ENCODE measurements at regions not wholly inside any gene's neighbourhood (a gene's known extent, or its start where the extent isn't known, plus 50 kb on each side); places are given as distances from the start of the nearest gene placed in this dataset.

- Histone ChIP-seq H3K36me3 (replicated peaks in 1 of 2; ENCODE audit: control insufficient read depth in 1 of 2, insufficient read depth in 2 of 2, low read length in 2 of 2) (no peaks in the 10 kb centered on the region), H3K27ac (ENCODE audit: low read depth in 1 of 2, low read length in 2 of 2) (no peak overlapping the region), H3K4me1 (ENCODE audit: control insufficient read depth in 1 of 2, insufficient read depth in 2 of 2, low read length in 2 of 2) (no peaks in the 10 kb centered on the region), H4K20me1 (ENCODE audit: insufficient read depth, low read length) (no peaks in the 10 kb centered on the region), H3K27me3 (ENCODE audit: control insufficient read depth in 2 of 2, insufficient read depth in 2 of 2, low read length in 2 of 2) (no peaks in the 10 kb centered on the region), H3K4me2 (replicated peaks; ENCODE audit: extremely low read depth, low read length, poor library complexity, severe bottlenecking) (no peak overlapping the region), H2AFZ (ENCODE audit: insufficient read depth, low read depth, low read length, poor library complexity, severe bottlenecking) (no peak overlapping the region), H3K9me3 (replicated peaks in 1 of 2; ENCODE audit: control insufficient read depth in 1 of 2, insufficient read depth in 1 of 2, low read length in 2 of 2) (peaks cover 2 to 11% of the 10 kb centered on the region in 2 donors), H3K4me3 (replicated peaks in 1 of 3; ENCODE audit: low read depth in 2 of 3, low read length in 3 of 3) (no peak overlapping the region), H3K9ac (ENCODE audit: insufficient read depth, low read length, poor library complexity, severe bottlenecking) (no peak overlapping the region), H3K79me2 (ENCODE audit: insufficient read depth, low read length) (no peaks in the 10 kb centered on the region)
- H3K36me3 Mint-ChIP-seq: no peaks in the 10 kb centered on the region
- intact Hi-C loops (cut with micrococcal nuclease): no loop called here
- H3K9me3 Mint-ChIP-seq: peaks cover 0 to 23% (median 5%) of the 10 kb centered on the region in 7 donors
- 91% methylated on average over 9 of the region's 13 CpGs for WGBS (ENCODE audit: insufficient coverage)
- TF ChIP-seq CTCF (IDR thresholded peaks at IDR 0.05): no peak
- no peak for DNase-seq
- no peaks in the 10 kb centered on the region for H3K4me1 Mint-ChIP-seq
- H3K4me3 Mint-ChIP-seq: no peak overlapping the region
- H3K27me3 Mint-ChIP-seq (ENCODE audit: low read depth in 3 of 3): peaks cover 2 to 5% (median 2%) of the 10 kb centered on the region in 3 donors
- no peak overlapping the region for H3K27ac Mint-ChIP-seq
Observed at GRCh38 chr10:44260286-44260928, 124.5 kb downstream of the CXCL12 start.

DNA sequence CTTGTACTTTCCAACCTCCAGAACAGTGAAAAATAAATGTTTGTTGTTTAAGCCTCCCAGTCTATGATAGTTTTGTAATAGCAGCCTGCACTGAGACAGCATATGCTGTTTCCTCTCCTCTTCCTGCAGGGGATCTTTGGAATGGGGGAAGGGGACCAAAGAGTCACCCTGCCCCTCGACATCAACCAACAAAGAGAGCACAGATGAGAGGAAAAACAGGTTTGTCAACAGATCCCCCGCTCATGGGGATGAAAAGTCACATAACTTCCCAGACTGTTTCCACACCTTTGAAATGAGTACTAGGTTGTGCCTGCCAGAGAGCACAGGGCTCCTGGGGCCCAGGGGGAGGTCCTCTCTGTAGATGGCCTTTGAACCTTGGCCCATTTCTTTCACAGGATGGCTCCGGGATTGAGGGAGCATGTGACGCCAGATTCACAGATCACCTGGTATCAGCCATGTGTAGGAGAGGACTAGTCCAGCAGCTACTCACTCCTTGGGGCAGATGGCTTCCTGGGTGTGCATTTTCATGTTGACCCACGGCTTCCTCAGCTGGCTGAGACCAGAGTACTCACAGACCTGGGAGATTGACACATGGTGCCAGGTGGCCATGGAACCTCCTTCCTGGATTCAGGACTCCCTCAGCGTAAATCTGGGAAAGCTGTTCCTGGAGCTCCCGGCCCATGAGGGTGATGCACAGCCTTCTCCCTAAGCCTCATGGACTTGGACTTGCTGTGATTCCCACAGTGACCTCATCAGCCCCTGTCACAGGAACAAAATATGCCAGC, 125.6 kb downstream of the CXCL12 start:
- Mint-ChIP-seq H3K4me1 (no peaks in the 10 kb centered on the region), H3K36me3 (no peaks in the 10 kb centered on the region), H3K27ac (no peak overlapping the region), H3K9me3 (peaks cover 0 to 15% (median 2%) of the 10 kb centered on the region in 7 donors), H3K4me3 (no peak overlapping the region), H3K27me3 (ENCODE audit: low read depth in 3 of 3) (peaks cover 2% of the 10 kb centered on the region in 3 donors)
- Histone ChIP-seq H3K4me3 (replicated peaks in 1 of 3; ENCODE audit: low read depth in 2 of 3, low read length in 3 of 3) (no peak overlapping the region), H3K36me3 (replicated peaks in 1 of 2; ENCODE audit: control insufficient read depth in 1 of 2, insufficient read depth in 2 of 2, low read length in 2 of 2) (no peaks in the 10 kb centered on the region), H3K9me3 (replicated peaks in 1 of 2; ENCODE audit: control insufficient read depth in 1 of 2, insufficient read depth in 1 of 2, low read length in 2 of 2) (no peaks in the 10 kb centered on the region), H4K20me1 (ENCODE audit: insufficient read depth, low read length) (no peaks in the 10 kb centered on the region), H3K79me2 (ENCODE audit: insufficient read depth, low read length) (no peaks in the 10 kb centered on the region), H3K4me1 (ENCODE audit: control insufficient read depth in 1 of 2, insufficient read depth in 2 of 2, low read length in 2 of 2) (no peaks in the 10 kb centered on the region), H3K27ac (ENCODE audit: low read depth in 1 of 2, low read length in 2 of 2) (no peak overlapping the region), H3K9ac (ENCODE audit: insufficient read depth, low read length, poor library complexity, severe bottlenecking) (no peak overlapping the region), H3K4me2 (replicated peaks; ENCODE audit: extremely low read depth, low read length, poor library complexity, severe bottlenecking) (no peak overlapping the region), H3K27me3 (ENCODE audit: control insufficient read depth in 2 of 2, insufficient read depth in 2 of 2, low read length in 2 of 2) (no peaks in the 10 kb centered on the region), H2AFZ (ENCODE audit: insufficient read depth, low read depth, low read length, poor library complexity, severe bottlenecking) (no peak overlapping the region)
- TF ChIP-seq CTCF (IDR thresholded peaks at IDR 0.05): no peak
- DNase-seq: no peak
- intact Hi-C loops (cut with micrococcal nuclease): no loop called here
- 89% methylated on average over 4 of the region's 7 CpGs for WGBS (ENCODE audit: insufficient coverage)
